ENCODE measurements at regions not wholly inside any gene's neighbourhood (a gene's known extent, or its start where the extent isn't known, plus 50 kb on each side); places are given as distances from the start of the nearest gene placed in this dataset.

GRCh38 chr2:16493788-16494187 is 171.8 kb downstream of the CYRIA start:
- Histone ChIP-seq H3K27me3 (ENCODE audit: low read length) (no peaks in the 10 kb centered on the region), H3K36me3 (ENCODE audit: low read length) (no peaks in the 10 kb centered on the region), H3K9ac (ENCODE audit: low read length) (no peak overlapping the region), H3F3A (ENCODE audit: insufficient read depth) (no peaks in the 10 kb centered on the region), H3K4me2 (ENCODE audit: low read depth, low read length, poor library complexity, severe bottlenecking) (no peak overlapping the region), H4K20me1 (ENCODE audit: low read depth, low read length) (no peaks in the 10 kb centered on the region), H3K9me3 (ENCODE audit: insufficient read depth, low read length) (no peaks in the 10 kb centered on the region), H3K27ac (ENCODE audit: low read depth, low read length) (no peak overlapping the region), H3K4me3 (ENCODE audit: insufficient read depth, low read length, poor library complexity, severe bottlenecking) (no peak overlapping the region), H2AFZ (ENCODE audit: low read depth, low read length, severe bottlenecking) (no peak overlapping the region), H3K79me2 (ENCODE audit: insufficient read depth, low read length) (no peaks in the 10 kb centered on the region), H3K9me2 (replicated peaks; ENCODE audit: insufficient read depth, low read length) (no peaks in the 10 kb centered on the region)
- TF ChIP-seq, protein P1, sequence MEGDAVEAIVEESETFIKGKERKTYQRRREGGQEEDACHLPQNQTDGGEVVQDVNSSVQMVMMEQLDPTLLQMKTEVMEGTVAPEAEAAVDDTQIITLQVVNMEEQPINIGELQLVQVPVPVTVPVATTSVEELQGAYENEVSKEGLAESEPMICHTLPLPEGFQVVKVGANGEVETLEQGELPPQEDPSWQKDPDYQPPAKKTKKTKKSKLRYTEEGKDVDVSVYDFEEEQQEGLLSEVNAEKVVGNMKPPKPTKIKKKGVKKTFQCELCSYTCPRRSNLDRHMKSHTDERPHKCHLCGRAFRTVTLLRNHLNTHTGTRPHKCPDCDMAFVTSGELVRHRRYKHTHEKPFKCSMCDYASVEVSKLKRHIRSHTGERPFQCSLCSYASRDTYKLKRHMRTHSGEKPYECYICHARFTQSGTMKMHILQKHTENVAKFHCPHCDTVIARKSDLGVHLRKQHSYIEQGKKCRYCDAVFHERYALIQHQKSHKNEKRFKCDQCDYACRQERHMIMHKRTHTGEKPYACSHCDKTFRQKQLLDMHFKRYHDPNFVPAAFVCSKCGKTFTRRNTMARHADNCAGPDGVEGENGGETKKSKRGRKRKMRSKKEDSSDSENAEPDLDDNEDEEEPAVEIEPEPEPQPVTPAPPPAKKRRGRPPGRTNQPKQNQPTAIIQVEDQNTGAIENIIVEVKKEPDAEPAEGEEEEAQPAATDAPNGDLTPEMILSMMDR (IDR thresholded peaks at IDR 0.05; ENCODE audit: insufficient read depth, low read length, poor library complexity, severe bottlenecking) = no peak
- TF ChIP-seq EZH2phosphoT487 (conservative IDR thresholded peaks at IDR 0.05; ENCODE audit: low read length) = no peak

DNA sequence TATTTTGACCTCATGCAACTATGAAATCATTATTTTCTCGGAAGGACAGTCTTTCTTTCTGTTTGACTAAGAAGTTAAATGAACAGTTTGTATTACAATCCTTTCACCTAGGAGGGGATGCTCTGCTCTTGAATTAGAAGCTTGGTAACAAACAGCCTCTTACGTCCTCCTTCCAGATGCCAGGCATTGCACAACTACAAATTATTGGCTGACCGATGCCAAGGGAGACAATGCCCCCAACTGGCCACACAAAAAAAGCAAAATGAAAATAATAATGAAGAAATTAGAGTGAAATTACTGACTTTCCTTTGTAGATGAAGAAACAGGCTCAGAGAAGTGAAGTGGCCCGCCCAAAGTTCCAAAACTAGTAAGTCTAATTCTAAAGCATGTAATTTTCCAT is 177.9 kb downstream of the CYRIA start:
- H3K9ac ChIP-seq (ENCODE audit: low read length) = no peak overlapping the region
- H2AFZ ChIP-seq (ENCODE audit: low read depth, low read length, severe bottlenecking) = no peak overlapping the region
- H3K9me3 ChIP-seq (ENCODE audit: insufficient read depth, low read length) = no peaks in the 10 kb centered on the region
- no peak overlapping the region for H3K4me2 ChIP-seq (ENCODE audit: low read depth, low read length, poor library complexity, severe bottlenecking)
- H3K4me3 ChIP-seq (ENCODE audit: insufficient read depth, low read length, poor library complexity, severe bottlenecking) = no peak overlapping the region
- no peaks in the 10 kb centered on the region for H4K20me1 ChIP-seq (ENCODE audit: low read depth, low read length)
- no peaks in the 10 kb centered on the region for H3F3A ChIP-seq (ENCODE audit: insufficient read depth)
- H3K9me2 ChIP-seq (replicated peaks; ENCODE audit: insufficient read depth, low read length) = no peaks in the 10 kb centered on the region
- TF ChIP-seq, protein P1 (IDR thresholded peaks at IDR 0.05; ENCODE audit: insufficient read depth, low read length, poor library complexity, severe bottlenecking) = peak; percentile 13
- no peak for TF ChIP-seq EZH2phosphoT487 (conservative IDR thresholded peaks at IDR 0.05; ENCODE audit: low read length)
- no peak overlapping the region for H3K27ac ChIP-seq (ENCODE audit: low read depth, low read length)
- H3K27me3 ChIP-seq (ENCODE audit: low read length) = no peaks in the 10 kb centered on the region
- no peaks in the 10 kb centered on the region for H3K36me3 ChIP-seq (ENCODE audit: low read length)
- no peaks in the 10 kb centered on the region for H3K79me2 ChIP-seq (ENCODE audit: insufficient read depth, low read length)

- Histone ChIP-seq H3K9me2 (replicated peaks; ENCODE audit: insufficient read depth, low read length) (no peaks in the 10 kb centered on the region), H3K36me3 (ENCODE audit: low read length) (no peaks in the 10 kb centered on the region), H4K20me1 (ENCODE audit: low read depth, low read length) (no peaks in the 10 kb centered on the region), H3K9me3 (ENCODE audit: insufficient read depth, low read length) (no peaks in the 10 kb centered on the region), H3K4me3 (ENCODE audit: insufficient read depth, low read length, poor library complexity, severe bottlenecking) (no peak overlapping the region), H3K27ac (ENCODE audit: low read depth, low read length) (no peak overlapping the region), H3K79me2 (ENCODE audit: insufficient read depth, low read length) (no peaks in the 10 kb centered on the region), H3K9ac (ENCODE audit: low read length) (no peak overlapping the region), H3K4me2 (ENCODE audit: low read depth, low read length, poor library complexity, severe bottlenecking) (no peak overlapping the region), H3F3A (ENCODE audit: insufficient read depth) (no peaks in the 10 kb centered on the region), H2AFZ (ENCODE audit: low read depth, low read length, severe bottlenecking) (no peak overlapping the region), H3K27me3 (ENCODE audit: low read length) (no peaks in the 10 kb centered on the region)
- TF ChIP-seq, protein P1 (IDR thresholded peaks at IDR 0.05; ENCODE audit: insufficient read depth, low read length, poor library complexity, severe bottlenecking) = no peak
- no peak for TF ChIP-seq EZH2phosphoT487 (conservative IDR thresholded peaks at IDR 0.05; ENCODE audit: low read length)
Measured at GRCh38 chr2:16485251-16485650, 180.4 kb downstream of the CYRIA start.
